ENCODE measurements at regions not wholly inside any gene's neighbourhood (a gene's known extent, or its start where the extent isn't known, plus 50 kb on each side); places are given as distances from the start of the nearest gene placed in this dataset.

- Histone ChIP-seq H3K4me1 (ENCODE audit: insufficient read depth, low read length) (no peaks in the 10 kb centered on the region), H3K27me3 (ENCODE audit: low read length) (peaks cover 66% of the 10 kb centered on the region), H2AFZ (ENCODE audit: low read length) (no peak overlapping the region), H3K9me3 (ENCODE audit: low read length) (no peaks in the 10 kb centered on the region), H3K4me3 (ENCODE audit: low read length) (no peak overlapping the region), H3K36me3 (ENCODE audit: low read depth, low read length) (no peaks in the 10 kb centered on the region), H3K9ac (ENCODE audit: low read length) (no peak overlapping the region), H4K20me1 (ENCODE audit: low read length) (no peaks in the 10 kb centered on the region), H3K79me2 (ENCODE audit: low read length) (no peaks in the 10 kb centered on the region), H3K27ac (ENCODE audit: low read length) (no peak overlapping the region), H3K9me2 (replicated peaks; ENCODE audit: low read length) (no peaks in the 10 kb centered on the region), H3F3A (ENCODE audit: low read length, unreplicated experiment) (no peaks in the 10 kb centered on the region), H3K4me2 (ENCODE audit: low read length) (no peak overlapping the region)
- DNase-seq, result no peak
- intact Hi-C loops (cut with micrococcal nuclease), result no loop called here
- CTCF ChIA-PET, result no interaction called here
- no TSS peak for BruUV-seq (replicated peaks)
- no peak for ATAC-seq
- POLR2A ChIA-PET (ENCODE audit: unreplicated experiment), result no interaction called here
- TF ChIP-seq EZH2phosphoT487 (IDR thresholded peaks at IDR 0.05; ENCODE audit: borderline replicate concordance, low read length) (no peak), CTCF (conservative IDR thresholded peaks at IDR 0.05; ENCODE audit: low read depth, low read length) (no peak), EZH2 (IDR thresholded peaks at IDR 0.05; ENCODE audit: low read length, unreplicated experiment) (no peak)
Measured at GRCh38 chr5:1731091-1731639, 68.5 kb downstream of the MRPL36 start.

DNA sequence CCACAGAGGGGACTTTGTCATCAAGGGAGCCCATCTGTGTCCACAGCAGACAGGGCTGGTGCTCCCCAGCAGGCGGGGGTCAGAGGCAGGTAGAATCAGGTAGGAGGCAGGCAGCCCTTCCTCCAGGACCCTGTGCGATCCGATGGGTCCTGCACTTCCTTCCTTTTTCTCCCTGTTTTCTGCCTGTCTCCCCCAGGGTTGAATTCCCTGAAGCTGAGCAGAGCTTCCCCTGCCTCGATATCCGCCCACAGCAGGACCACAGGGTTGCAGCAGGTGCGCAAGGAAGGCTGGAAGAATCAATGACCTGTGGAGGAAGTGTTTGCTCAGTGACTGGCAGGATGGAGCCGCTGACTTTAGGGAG lies 69.2 kb downstream of the MRPL36 start:
- Histone ChIP-seq H3K27me3 (ENCODE audit: low read length) (peaks cover 59% of the 10 kb centered on the region), H3F3A (ENCODE audit: low read length, unreplicated experiment) (no peaks in the 10 kb centered on the region), H3K79me2 (ENCODE audit: low read length) (no peaks in the 10 kb centered on the region), H3K9ac (ENCODE audit: low read length) (no peak overlapping the region), H2AFZ (ENCODE audit: low read length) (no peak overlapping the region), H3K4me1 (ENCODE audit: insufficient read depth, low read length) (no peaks in the 10 kb centered on the region), H3K9me2 (replicated peaks; ENCODE audit: low read length) (no peaks in the 10 kb centered on the region), H3K36me3 (ENCODE audit: low read depth, low read length) (no peaks in the 10 kb centered on the region), H3K4me3 (ENCODE audit: low read length) (no peak overlapping the region), H3K9me3 (ENCODE audit: low read length) (no peaks in the 10 kb centered on the region), H3K4me2 (ENCODE audit: low read length) (no peak overlapping the region), H4K20me1 (ENCODE audit: low read length) (no peaks in the 10 kb centered on the region), H3K27ac (ENCODE audit: low read length) (no peak overlapping the region)
- DNase-seq (no peak), ATAC-seq (no peak)
- TF ChIP-seq CTCF (conservative IDR thresholded peaks at IDR 0.05; ENCODE audit: low read depth, low read length), result no peak
- TF ChIP-seq EZH2 (IDR thresholded peaks at IDR 0.05; ENCODE audit: low read length, unreplicated experiment), result no peak
- TF ChIP-seq EZH2phosphoT487 (IDR thresholded peaks at IDR 0.05; ENCODE audit: borderline replicate concordance, low read length), result no peak
- POLR2A ChIA-PET (ENCODE audit: unreplicated experiment), result no interaction called here
- no TSS peak for BruUV-seq (replicated peaks)
- CTCF ChIA-PET, result no interaction called here
- intact Hi-C loops (cut with micrococcal nuclease), result no loop called here

- Histone ChIP-seq H3K9me2 (replicated peaks; ENCODE audit: low read length) (no peaks in the 10 kb centered on the region), H3K27ac (ENCODE audit: low read length) (no peak overlapping the region), H3K4me2 (ENCODE audit: low read length) (no peak overlapping the region), H3K9ac (ENCODE audit: low read length) (no peak overlapping the region), H2AFZ (ENCODE audit: low read length) (no peak overlapping the region), H4K20me1 (ENCODE audit: low read length) (no peaks in the 10 kb centered on the region), H3K79me2 (ENCODE audit: low read length) (no peaks in the 10 kb centered on the region), H3K27me3 (ENCODE audit: low read length) (peaks cover 57% of the 10 kb centered on the region), H3K4me3 (ENCODE audit: low read length) (no peak overlapping the region), H3K4me1 (ENCODE audit: insufficient read depth, low read length) (no peaks in the 10 kb centered on the region), H3K9me3 (ENCODE audit: low read length) (no peaks in the 10 kb centered on the region), H3K36me3 (ENCODE audit: low read depth, low read length) (no peaks in the 10 kb centered on the region), H3F3A (ENCODE audit: low read length, unreplicated experiment) (no peaks in the 10 kb centered on the region)
- intact Hi-C loops (cut with micrococcal nuclease), result no loop called here
- no TSS peak for BruUV-seq (replicated peaks)
- TF ChIP-seq EZH2phosphoT487 (IDR thresholded peaks at IDR 0.05; ENCODE audit: borderline replicate concordance, low read length) (no peak), EZH2 (IDR thresholded peaks at IDR 0.05; ENCODE audit: low read length, unreplicated experiment) (no peak), CTCF (conservative IDR thresholded peaks at IDR 0.05; ENCODE audit: low read depth, low read length) (no peak)
- ATAC-seq (no peak), DNase-seq (no peak)
- CTCF ChIA-PET, result no interaction called here
- POLR2A ChIA-PET (ENCODE audit: unreplicated experiment), result no interaction called here
Measured at GRCh38 chr5:1729641-1730486, 69.8 kb downstream of the MRPL36 start.
